ENCODE measurements at regions not wholly inside any gene's neighbourhood (a gene's known extent, or its start where the extent isn't known, plus 50 kb on each side); places are given as distances from the start of the nearest gene placed in this dataset.

DNA sequence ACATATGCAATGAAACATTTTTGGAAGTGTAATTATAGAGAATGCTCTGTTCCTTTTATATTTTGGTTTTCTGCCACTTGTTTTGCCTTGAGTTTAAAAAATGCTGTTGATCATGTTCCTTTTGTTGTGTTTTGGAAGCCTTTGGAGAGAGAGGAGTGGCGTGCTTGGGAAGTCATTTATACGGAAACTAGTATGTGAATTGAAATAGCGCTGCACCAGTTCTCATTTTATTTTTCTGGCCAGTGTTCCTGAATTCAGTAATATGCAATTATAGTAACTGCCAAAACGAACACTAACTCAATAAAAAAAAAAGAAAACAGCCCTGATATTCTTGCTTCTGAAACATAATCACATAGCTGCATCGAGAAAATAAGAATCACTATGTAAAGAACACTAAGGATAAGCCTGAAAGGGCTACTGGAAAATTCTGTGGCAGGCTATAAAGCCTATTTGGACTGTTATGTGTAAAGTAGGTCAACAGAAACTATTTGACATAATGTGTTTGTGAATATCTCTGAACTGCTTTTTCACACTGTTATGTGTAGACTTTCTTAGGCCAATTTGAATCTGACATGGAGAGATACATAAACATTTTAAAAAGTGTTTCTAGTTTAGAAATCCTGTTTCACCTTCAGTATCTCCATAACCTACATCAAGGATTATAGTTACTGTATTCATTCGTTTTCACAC is 742.0 kb downstream of the KCNT2 start:
- H3K27me3 ChIP-seq (replicated peaks in 1 of 2; ENCODE audit: control insufficient read depth in 2 of 2, insufficient read depth in 2 of 2, low read length in 1 of 2): no peaks in the 10 kb centered on the region
- no peaks in the 10 kb centered on the region for H4K20me1 ChIP-seq (ENCODE audit: control insufficient read depth, insufficient read depth)
- H3K27ac ChIP-seq (ENCODE audit: control insufficient read depth, insufficient read depth): no peak overlapping the region
- H3K4me2 ChIP-seq (ENCODE audit: control insufficient read depth, insufficient read depth): no peak overlapping the region
- no peaks in the 10 kb centered on the region for H3K4me1 ChIP-seq (ENCODE audit: control insufficient read depth, insufficient read depth, low read length)
- no peak overlapping the region for H2AFZ ChIP-seq (ENCODE audit: control insufficient read depth, low read depth, low read length)
- POLR2A ChIA-PET: no interaction called here
- DNase-seq (ENCODE audit: low read depth, low spot score) (no peak), ATAC-seq (no peak), FAIRE-seq (no peak)
- RAD21 ChIA-PET (ENCODE audit: unreplicated experiment): no interaction called here
- no peak overlapping the region for H3K4me3 ChIP-seq
- H3K36me3 ChIP-seq (ENCODE audit: control insufficient read depth in 2 of 2, insufficient read depth in 2 of 2, low read length in 1 of 2): no peaks in the 10 kb centered on the region
- BruUV-seq (replicated peaks): no TSS peak
- H3K9ac ChIP-seq (ENCODE audit: control insufficient read depth, insufficient read depth, low read length): no peak overlapping the region
- H3K79me2 ChIP-seq (ENCODE audit: control insufficient read depth, insufficient read depth, low read length): no peaks in the 10 kb centered on the region
- 34% methylated on average over 6 of the region's 6 CpGs for WGBS (ENCODE audit: insufficient coverage, insufficient replicate concordance, low lambda C conversion rate, missing lambda C conversion rate)
- in situ Hi-C loops (cut with MboI): no loop called here
- CTCF ChIA-PET: interaction anchor here (1.1 kb wide), 1 partner anchor 9 kb away, joined by 3 read pairs; no protein-coding TSS in a partner anchor
- SMC1A ChIA-PET (ENCODE audit: uncharacterized antibody, unreplicated experiment): no interaction called here
- TF ChIP-seq EGR1 (IDR thresholded peaks at IDR 0.05; ENCODE audit: borderline replicate concordance in 1 of 2, low read depth in 2 of 2, low read length in 2 of 2) (no peak), PML (IDR thresholded peaks at IDR 0.05; ENCODE audit: low read length) (no peak), BCL11A (IDR thresholded peaks at IDR 0.05; ENCODE audit: low read depth, low read length) (no peak), MTA2 (IDR thresholded peaks at IDR 0.05; ENCODE audit: low read depth) (no peak), CEBPB (IDR thresholded peaks at IDR 0.05; ENCODE audit: borderline replicate concordance in 1 of 2, low read depth in 2 of 2, low read length in 2 of 2) (no peak), YBX1 (IDR thresholded peaks at IDR 0.05) (no peak)
- H3K9me3 ChIP-seq (replicated peaks; ENCODE audit: control insufficient read depth, insufficient read depth, low read length): no peaks in the 10 kb centered on the region
- intact Hi-C loops (cut with micrococcal nuclease; ENCODE audit: unreplicated experiment): no loop called here

DNA sequence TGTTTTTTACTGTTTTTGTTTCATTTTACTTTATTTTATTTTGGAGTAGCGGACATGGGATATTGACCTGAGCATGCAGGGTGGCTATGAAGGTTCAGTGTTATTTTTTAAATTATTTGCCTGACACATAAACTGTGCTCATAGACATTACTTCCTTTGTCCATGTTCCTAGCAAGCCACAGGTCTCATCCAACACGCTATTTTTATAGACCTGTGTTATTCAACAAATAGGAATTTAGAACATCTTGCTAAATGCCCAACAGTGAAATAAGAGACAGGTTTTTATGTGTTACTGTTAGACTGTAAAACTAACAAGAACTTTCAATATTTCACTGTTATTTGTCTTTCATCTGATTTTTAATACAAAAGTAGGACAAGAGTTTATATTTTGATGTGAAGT is 756.4 kb downstream of the KCNT2 start:
- in situ Hi-C loops (cut with MboI) (no loop called here), intact Hi-C loops (cut with micrococcal nuclease; ENCODE audit: unreplicated experiment) (no loop called here)
- H3K9ac ChIP-seq (ENCODE audit: control insufficient read depth, insufficient read depth, low read length): no peak overlapping the region
- DNase-seq (ENCODE audit: low read depth, low spot score) (no peak), FAIRE-seq (no peak), ATAC-seq (no peak)
- H3K4me3 ChIP-seq: no peak overlapping the region
- ChIA-PET SMC1A (ENCODE audit: uncharacterized antibody, unreplicated experiment) (no interaction called here), RAD21 (ENCODE audit: unreplicated experiment) (no interaction called here), POLR2A (no interaction called here), CTCF (no interaction called here)
- no peaks in the 10 kb centered on the region; a peak in 1 of 4 replicates for H3K36me3 ChIP-seq (ENCODE audit: control insufficient read depth in 2 of 2, insufficient read depth in 2 of 2, low read length in 1 of 2)
- no peak overlapping the region for H2AFZ ChIP-seq (ENCODE audit: control insufficient read depth, low read depth, low read length)
- no peak overlapping the region for H3K27ac ChIP-seq (ENCODE audit: control insufficient read depth, insufficient read depth)
- 8% methylated on average over 2 of the region's 2 CpGs for WGBS (ENCODE audit: insufficient coverage, insufficient replicate concordance, low lambda C conversion rate, missing lambda C conversion rate)
- H3K79me2 ChIP-seq (ENCODE audit: control insufficient read depth, insufficient read depth, low read length): no peaks in the 10 kb centered on the region
- TF ChIP-seq ZNF274 (IDR thresholded peaks at IDR 0.05; ENCODE audit: insufficient read depth, insufficient read length) (no peak), TAF1 (IDR thresholded peaks at IDR 0.05; ENCODE audit: borderline replicate concordance, low read depth, low read length) (no peak), RCOR1 (conservative IDR thresholded peaks at IDR 0.05; ENCODE audit: low read depth, low read length) (no peak), ZNF207 (IDR thresholded peaks at IDR 0.05; ENCODE audit: borderline replicate concordance) (no peak)
- TF ChIP-seq, protein P1, sequence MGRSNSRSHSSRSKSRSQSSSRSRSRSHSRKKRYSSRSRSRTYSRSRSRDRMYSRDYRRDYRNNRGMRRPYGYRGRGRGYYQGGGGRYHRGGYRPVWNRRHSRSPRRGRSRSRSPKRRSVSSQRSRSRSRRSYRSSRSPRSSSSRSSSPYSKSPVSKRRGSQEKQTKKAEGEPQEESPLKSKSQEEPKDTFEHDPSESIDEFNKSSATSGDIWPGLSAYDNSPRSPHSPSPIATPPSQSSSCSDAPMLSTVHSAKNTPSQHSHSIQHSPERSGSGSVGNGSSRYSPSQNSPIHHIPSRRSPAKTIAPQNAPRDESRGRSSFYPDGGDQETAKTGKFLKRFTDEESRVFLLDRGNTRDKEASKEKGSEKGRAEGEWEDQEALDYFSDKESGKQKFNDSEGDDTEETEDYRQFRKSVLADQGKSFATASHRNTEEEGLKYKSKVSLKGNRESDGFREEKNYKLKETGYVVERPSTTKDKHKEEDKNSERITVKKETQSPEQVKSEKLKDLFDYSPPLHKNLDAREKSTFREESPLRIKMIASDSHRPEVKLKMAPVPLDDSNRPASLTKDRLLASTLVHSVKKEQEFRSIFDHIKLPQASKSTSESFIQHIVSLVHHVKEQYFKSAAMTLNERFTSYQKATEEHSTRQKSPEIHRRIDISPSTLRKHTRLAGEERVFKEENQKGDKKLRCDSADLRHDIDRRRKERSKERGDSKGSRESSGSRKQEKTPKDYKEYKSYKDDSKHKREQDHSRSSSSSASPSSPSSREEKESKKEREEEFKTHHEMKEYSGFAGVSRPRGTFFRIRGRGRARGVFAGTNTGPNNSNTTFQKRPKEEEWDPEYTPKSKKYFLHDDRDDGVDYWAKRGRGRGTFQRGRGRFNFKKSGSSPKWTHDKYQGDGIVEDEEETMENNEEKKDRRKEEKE (IDR thresholded peaks at IDR 0.05): no peak
- TF ChIP-seq, protein P2, sequence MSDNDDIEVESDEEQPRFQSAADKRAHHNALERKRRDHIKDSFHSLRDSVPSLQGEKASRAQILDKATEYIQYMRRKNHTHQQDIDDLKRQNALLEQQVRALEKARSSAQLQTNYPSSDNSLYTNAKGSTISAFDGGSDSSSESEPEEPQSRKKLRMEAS (IDR thresholded peaks at IDR 0.05; ENCODE audit: low read depth, low read length): no peak
- TF ChIP-seq, protein P3, sequence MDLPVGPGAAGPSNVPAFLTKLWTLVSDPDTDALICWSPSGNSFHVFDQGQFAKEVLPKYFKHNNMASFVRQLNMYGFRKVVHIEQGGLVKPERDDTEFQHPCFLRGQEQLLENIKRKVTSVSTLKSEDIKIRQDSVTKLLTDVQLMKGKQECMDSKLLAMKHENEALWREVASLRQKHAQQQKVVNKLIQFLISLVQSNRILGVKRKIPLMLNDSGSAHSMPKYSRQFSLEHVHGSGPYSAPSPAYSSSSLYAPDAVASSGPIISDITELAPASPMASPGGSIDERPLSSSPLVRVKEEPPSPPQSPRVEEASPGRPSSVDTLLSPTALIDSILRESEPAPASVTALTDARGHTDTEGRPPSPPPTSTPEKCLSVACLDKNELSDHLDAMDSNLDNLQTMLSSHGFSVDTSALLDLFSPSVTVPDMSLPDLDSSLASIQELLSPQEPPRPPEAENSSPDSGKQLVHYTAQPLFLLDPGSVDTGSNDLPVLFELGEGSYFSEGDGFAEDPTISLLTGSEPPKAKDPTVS (IDR thresholded peaks at IDR 0.05; ENCODE audit: low read depth, low read length): no peak
- no peak overlapping the region for H3K4me2 ChIP-seq (ENCODE audit: control insufficient read depth, insufficient read depth)
- no peaks in the 10 kb centered on the region for H3K4me1 ChIP-seq (ENCODE audit: control insufficient read depth, insufficient read depth, low read length)
- H3K27me3 ChIP-seq (replicated peaks in 1 of 2; ENCODE audit: control insufficient read depth in 2 of 2, insufficient read depth in 2 of 2, low read length in 1 of 2): no peaks in the 10 kb centered on the region
- H4K20me1 ChIP-seq (ENCODE audit: control insufficient read depth, insufficient read depth): no peaks in the 10 kb centered on the region
- H3K9me3 ChIP-seq (replicated peaks; ENCODE audit: control insufficient read depth, insufficient read depth, low read length): no peaks in the 10 kb centered on the region
- BruUV-seq (replicated peaks): no TSS peak
